Endothelial cell (in vitro differentiated cells): ENCODE measurements at regions not wholly inside any gene's neighbourhood (a gene's known extent, or its start where the extent isn't known, plus 50 kb on each side); places are given as distances from the start of the nearest gene placed in this dataset.

Experiments
- DNase-seq: peaks from one replicate; pipeline ENCODE4 v3.0.0; 2021; ENCODE audit warnings: low spot score
- H3K27ac Mint-ChIP-seq: one replicate; pipeline ENCODE4 v1.8.0; 2021; ENCODE audit warnings: mixed read lengths, inconsistent platforms; ENCODE audit not compliant: unreplicated experiment
- H3K27me3 Mint-ChIP-seq: one replicate; pipeline ENCODE4 v1.8.0; 2021; ENCODE audit warnings: mild to moderate bottlenecking, moderate library complexity, mixed read lengths, inconsistent platforms; ENCODE audit not compliant: unreplicated experiment
- H3K36me3 Mint-ChIP-seq: one replicate; pipeline ENCODE4 v1.8.0; 2021; ENCODE audit warnings: mild to moderate bottlenecking, low read depth, mixed read lengths, inconsistent platforms; ENCODE audit not compliant: unreplicated experiment
- H3K4me1 Mint-ChIP-seq: one replicate; pipeline ENCODE4 v1.8.0; 2021; ENCODE audit warnings: mild to moderate bottlenecking, mixed read lengths, inconsistent platforms; ENCODE audit not compliant: unreplicated experiment
- H3K4me3 Mint-ChIP-seq: one replicate; pipeline ENCODE4 v1.8.0; 2021; ENCODE audit warnings: mild to moderate bottlenecking, mixed read lengths, inconsistent platforms; ENCODE audit not compliant: unreplicated experiment
- H3K9me3 Mint-ChIP-seq: one replicate; pipeline ENCODE4 v1.8.0; 2021; ENCODE audit warnings: mixed read lengths, inconsistent platforms; ENCODE audit not compliant: unreplicated experiment
- TF ChIP-seq, protein P1 (sequence below): fragments of 200-600 bp; sonication (generic); IDR thresholded peaks from one replicate; pipeline ENCODE4 v1.5.0; 2021; ENCODE audit warnings: antibody characterized with exemption; ENCODE audit not compliant: unreplicated experiment

DNA sequence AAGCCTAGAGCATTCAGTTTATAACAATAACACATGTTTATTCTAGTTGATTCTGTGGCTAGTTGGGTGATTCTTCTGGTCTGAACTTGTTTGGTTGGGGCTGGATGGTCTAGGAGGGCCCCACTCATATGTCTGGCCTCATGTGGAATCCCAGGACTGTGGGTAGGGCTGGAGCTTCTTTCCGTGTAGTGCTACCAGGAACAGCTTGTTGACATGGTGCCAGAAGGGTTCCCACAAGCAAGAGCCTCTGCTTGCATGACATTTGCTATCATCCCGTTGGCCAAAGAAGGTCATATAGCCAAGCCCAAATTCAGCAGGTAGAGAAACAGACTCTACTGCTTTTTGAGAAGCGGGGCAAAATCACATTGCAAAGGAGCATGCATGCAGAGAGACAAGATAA lies 67.6 kb upstream of the PPP2R5A start:
- Mint-ChIP-seq H3K9me3 (no peaks in the 10 kb centered on the region), H3K36me3 (no peaks in the 10 kb centered on the region), H3K27ac (no peak overlapping the region), H3K4me1 (peaks cover 24% of the 10 kb centered on the region), H3K4me3 (no peak overlapping the region), H3K27me3 (no peaks in the 10 kb centered on the region)
- TF ChIP-seq, protein P1, sequence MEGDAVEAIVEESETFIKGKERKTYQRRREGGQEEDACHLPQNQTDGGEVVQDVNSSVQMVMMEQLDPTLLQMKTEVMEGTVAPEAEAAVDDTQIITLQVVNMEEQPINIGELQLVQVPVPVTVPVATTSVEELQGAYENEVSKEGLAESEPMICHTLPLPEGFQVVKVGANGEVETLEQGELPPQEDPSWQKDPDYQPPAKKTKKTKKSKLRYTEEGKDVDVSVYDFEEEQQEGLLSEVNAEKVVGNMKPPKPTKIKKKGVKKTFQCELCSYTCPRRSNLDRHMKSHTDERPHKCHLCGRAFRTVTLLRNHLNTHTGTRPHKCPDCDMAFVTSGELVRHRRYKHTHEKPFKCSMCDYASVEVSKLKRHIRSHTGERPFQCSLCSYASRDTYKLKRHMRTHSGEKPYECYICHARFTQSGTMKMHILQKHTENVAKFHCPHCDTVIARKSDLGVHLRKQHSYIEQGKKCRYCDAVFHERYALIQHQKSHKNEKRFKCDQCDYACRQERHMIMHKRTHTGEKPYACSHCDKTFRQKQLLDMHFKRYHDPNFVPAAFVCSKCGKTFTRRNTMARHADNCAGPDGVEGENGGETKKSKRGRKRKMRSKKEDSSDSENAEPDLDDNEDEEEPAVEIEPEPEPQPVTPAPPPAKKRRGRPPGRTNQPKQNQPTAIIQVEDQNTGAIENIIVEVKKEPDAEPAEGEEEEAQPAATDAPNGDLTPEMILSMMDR: no peak
- DNase-seq: no peak

- TF ChIP-seq, protein P1: no peak
- Mint-ChIP-seq H3K9me3 (no peaks in the 10 kb centered on the region), H3K27me3 (no peaks in the 10 kb centered on the region), H3K27ac (no peak overlapping the region), H3K4me1 (peaks cover 24% of the 10 kb centered on the region), H3K36me3 (no peaks in the 10 kb centered on the region), H3K4me3 (no peak overlapping the region)
- DNase-seq: no peak
These were observed 67.1 kb upstream of the PPP2R5A start for GRCh38 chr1:212218065-212218464.

GRCh38 chr1:212218911-212219310 lies 66.3 kb upstream of the PPP2R5A start:
- no peaks in the 10 kb centered on the region for H3K36me3 Mint-ChIP-seq
- H3K9me3 Mint-ChIP-seq: no peaks in the 10 kb centered on the region
- H3K27ac Mint-ChIP-seq: peak overlapping the region; percentile 61
- H3K4me3 Mint-ChIP-seq: no peak overlapping the region
- TF ChIP-seq, protein P1: no peak
- DNase-seq: no peak
- no peaks in the 10 kb centered on the region for H3K27me3 Mint-ChIP-seq
- H3K4me1 Mint-ChIP-seq: peaks cover 25% of the 10 kb centered on the region

DNA sequence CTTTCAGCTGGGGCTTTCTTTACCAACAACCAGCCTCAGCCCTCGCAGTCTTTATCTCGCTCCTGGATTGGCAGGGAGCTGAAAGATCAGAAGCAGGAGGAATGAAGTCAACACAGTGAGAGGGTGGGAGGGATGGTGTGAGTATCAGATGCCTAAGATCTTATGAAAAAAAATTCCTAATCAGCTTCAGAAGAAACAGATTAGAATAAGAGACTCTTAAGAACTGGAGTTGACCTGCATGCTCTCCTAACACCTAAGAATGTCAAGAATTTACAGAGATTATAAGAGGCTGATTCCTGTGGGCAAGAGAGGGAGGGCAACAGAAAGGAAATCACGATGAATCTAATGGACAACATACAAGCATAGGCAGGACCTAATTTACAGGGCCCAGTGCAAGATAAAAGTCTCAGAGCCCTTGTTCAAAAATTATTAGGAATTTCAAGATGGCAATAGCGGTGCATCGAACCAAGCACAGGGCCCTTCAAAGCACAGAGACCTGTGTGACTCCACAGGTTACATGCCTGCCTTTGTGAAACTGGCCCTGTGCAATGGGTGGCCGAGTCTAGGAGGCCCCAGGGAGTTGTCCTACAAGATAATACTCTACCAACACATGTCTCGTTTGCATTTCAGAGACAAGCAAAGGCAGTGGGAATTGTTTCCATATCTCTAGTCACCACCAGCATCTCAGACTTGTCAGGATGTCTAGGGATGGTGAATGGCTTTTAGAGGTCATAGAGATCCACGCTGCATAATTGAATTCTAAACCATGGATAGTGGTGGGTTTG lies 65.3 kb upstream of the PPP2R5A start:
- no peak for DNase-seq
- Mint-ChIP-seq H3K4me1 (peaks cover 25% of the 10 kb centered on the region), H3K4me3 (no peak overlapping the region), H3K27me3 (peaks cover 4% of the 10 kb centered on the region), H3K27ac (no peak overlapping the region), H3K36me3 (no peaks in the 10 kb centered on the region), H3K9me3 (no peaks in the 10 kb centered on the region)
- TF ChIP-seq, protein P1: no peak

GRCh38 chr1:212221801-212222200 lies 63.4 kb upstream of the PPP2R5A start:
- H3K9me3 Mint-ChIP-seq: no peaks in the 10 kb centered on the region
- H3K27ac Mint-ChIP-seq: no peak overlapping the region
- no peaks in the 10 kb centered on the region for H3K36me3 Mint-ChIP-seq
- no peak for DNase-seq
- peaks cover 39% of the 10 kb centered on the region for H3K4me1 Mint-ChIP-seq
- no peak overlapping the region for H3K4me3 Mint-ChIP-seq
- TF ChIP-seq, protein P1: no peak
- peaks cover 4% of the 10 kb centered on the region for H3K27me3 Mint-ChIP-seq
